CD4-positive, alpha-beta memory T cell (primary cell): ENCODE measurements at regions not wholly inside any gene's neighbourhood (a gene's known extent, or its start where the extent isn't known, plus 50 kb on each side); places are given as distances from the start of the nearest gene placed in this dataset.

Experiments used
- CTCF ChIA-PET: fragments of 350-600 bp; sonication (Branson Sonifier 250); formaldehyde crosslinking; loops from one replicate; lab custom pipeline; 2021; ENCODE audit warnings: inconsistent platforms; ENCODE audit not compliant: partially characterized antibody; lab: Charles Lee
- POLR2A ChIA-PET: fragments of 350-600 bp; sonication (Branson Sonifier 250); formaldehyde crosslinking; loops from one replicate; lab custom pipeline; 2021; ENCODE audit not compliant: partially characterized antibody; lab: Charles Lee
- DNase-seq, 5 donors: peaks; one replicate each; pipeline versions ENCODE4 v3.0.0 to v3.0.0-alpha.2; 2020 to 2022; ENCODE audit warnings: mixed read lengths in 1 of 5
- H3K27ac ChIP-seq: one replicate; pipeline ENCODE4 v1.7.0; 2013; ENCODE audit warnings: low read depth, low read length
- H3K27me3 ChIP-seq: 2 replicates; pipeline ENCODE4 v1.7.0; 2013; ENCODE audit warnings: mild to moderate bottlenecking, low read length, moderate library complexity; ENCODE audit not compliant: insufficient read depth
- H3K36me3 ChIP-seq: 2 replicates; pipeline ENCODE4 v1.7.0; 2013; ENCODE audit warnings: mild to moderate bottlenecking, low read length, moderate library complexity; ENCODE audit not compliant: insufficient read depth
- H3K4me1 ChIP-seq: 2 replicates; pipeline ENCODE4 v1.7.0; 2013; ENCODE audit warnings: mild to moderate bottlenecking, low read length, moderate library complexity; ENCODE audit not compliant: insufficient read depth
- H3K4me3 ChIP-seq, 2 donors: one replicate each; pipeline ENCODE4 v1.7.0; 2013; ENCODE audit warnings: low read length in 2 of 2, mild to moderate bottlenecking in 1 of 2
- H3K9me3 ChIP-seq, 2 donors: one replicate each; pipeline ENCODE4 v1.7.0; 2013; ENCODE audit warnings: low read length in 2 of 2, control low read depth in 1 of 2; ENCODE audit not compliant: control insufficient read depth in 1 of 2
- H3K27ac Mint-ChIP-seq, 7 donors: one replicate each; pipeline ENCODE4 v1.8.0; 2020 to 2021; ENCODE audit warnings: mixed read lengths in 7 of 7, mild to moderate bottlenecking in 6 of 7, inconsistent platforms in 3 of 7, moderate library complexity in 3 of 7
- H3K27me3 Mint-ChIP-seq, 2 donors: one replicate each; pipeline ENCODE4 v1.8.0; 2020 to 2021; ENCODE audit warnings: mixed read lengths in 2 of 2
- H3K36me3 Mint-ChIP-seq, 2 donors: one replicate each; pipeline ENCODE4 v1.8.0; 2020 to 2021; ENCODE audit warnings: mixed read lengths in 2 of 2, inconsistent platforms in 1 of 2, mild to moderate bottlenecking in 1 of 2
- H3K4me1 Mint-ChIP-seq, 4 donors: one replicate each; pipeline ENCODE4 v1.8.0; 2020 to 2021; ENCODE audit warnings: mixed read lengths in 4 of 4, mild to moderate bottlenecking in 1 of 4
- H3K4me3 Mint-ChIP-seq, 8 donors: one replicate each; pipeline ENCODE4 v1.8.0; 2020 to 2021; ENCODE audit warnings: mixed read lengths in 8 of 8, mild to moderate bottlenecking in 7 of 8, moderate library complexity in 6 of 8, inconsistent platforms in 3 of 8
- H3K9me3 Mint-ChIP-seq, 8 donors: one replicate each; pipeline ENCODE4 v1.8.0; 2020 to 2021; ENCODE audit warnings: mixed read lengths in 8 of 8, mild to moderate bottlenecking in 5 of 8, inconsistent platforms in 3 of 8, moderate library complexity in 1 of 8
- intact Hi-C: fragments of 100-400 bp; cut with micrococcal nuclease; formaldehyde crosslinking; loops from one replicate; pipeline ENCODE4 v1.15.1; 2023

DNA sequence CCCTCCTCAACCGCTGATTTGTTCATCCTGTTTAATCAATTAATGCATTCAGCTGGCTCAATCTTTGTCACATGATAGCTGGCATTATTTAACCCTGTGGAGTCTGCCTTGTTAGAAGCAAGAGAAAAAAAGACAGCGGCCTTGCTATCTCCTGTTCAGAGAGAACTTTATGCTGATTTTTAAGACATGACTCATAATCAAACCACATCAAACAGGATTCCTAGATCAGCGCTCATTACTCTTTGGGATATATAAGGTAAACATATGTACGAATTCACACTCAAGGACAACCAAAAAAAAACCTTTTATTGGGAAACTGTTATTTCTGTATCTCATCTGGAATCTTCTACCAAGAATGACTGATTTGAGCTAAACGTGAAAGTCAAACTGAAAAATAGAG is 195.1 kb downstream of the C1D start:
- H3K9me3 Mint-ChIP-seq = peaks cover 0 to 3% (median 0%) of the 10 kb centered on the region in 8 donors
- Histone ChIP-seq H3K4me3 (no peak overlapping the region), H3K27me3 (no peaks in the 10 kb centered on the region), H3K36me3 (no peaks in the 10 kb centered on the region), H3K27ac (no peak overlapping the region), H3K9me3 (no peaks in the 10 kb centered on the region), H3K4me1 (no peaks in the 10 kb centered on the region)
- intact Hi-C loops = no loop called here
- no peak overlapping the region for H3K4me3 Mint-ChIP-seq
- no peak overlapping the region for H3K27ac Mint-ChIP-seq
- no peaks in the 10 kb centered on the region for H3K36me3 Mint-ChIP-seq
- no peaks in the 10 kb centered on the region for H3K4me1 Mint-ChIP-seq
- H3K27me3 Mint-ChIP-seq = peaks cover 3 to 8% of the 10 kb centered on the region in 2 donors
- POLR2A ChIA-PET = no interaction called here
- DNase-seq = no peak
- CTCF ChIA-PET = no interaction called here

DNA sequence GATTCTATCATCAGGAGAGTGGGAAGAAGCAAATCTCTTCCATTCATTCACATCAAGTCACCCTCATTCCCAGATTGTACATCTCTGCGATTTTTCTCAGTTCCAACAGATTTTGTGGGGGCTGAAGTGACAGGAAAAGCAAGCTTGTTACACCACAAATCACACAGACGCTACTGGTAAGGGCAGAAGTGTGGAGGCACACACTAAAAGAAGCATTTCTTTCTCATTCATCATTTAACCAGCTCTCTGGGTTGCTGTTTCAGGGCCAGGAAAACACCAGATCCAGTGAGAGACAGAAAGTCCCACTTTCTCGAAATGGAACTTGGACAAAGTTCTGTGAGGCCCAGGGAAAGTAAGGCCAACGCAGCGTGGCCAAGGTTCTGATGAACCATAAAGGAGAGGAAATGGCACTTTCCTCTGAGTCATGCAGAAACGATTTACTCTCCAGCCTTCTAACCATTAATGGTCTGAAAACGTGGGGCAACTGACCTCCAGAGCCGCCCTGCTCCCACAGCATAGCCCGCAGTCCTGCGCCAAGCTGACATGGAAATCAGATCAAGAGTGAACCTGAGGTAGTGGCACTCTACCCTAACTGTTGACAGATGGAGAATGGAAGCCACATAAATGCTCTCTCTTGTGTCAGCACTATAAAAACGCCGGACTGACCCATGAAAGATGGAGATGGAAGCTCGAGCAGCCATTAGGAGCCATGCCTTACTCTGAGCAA is 191.0 kb downstream of the C1D start:
- Mint-ChIP-seq H3K27me3 (peaks cover 3 to 7% of the 10 kb centered on the region in 2 donors), H3K4me1 (no peaks in the 10 kb centered on the region), H3K9me3 (peaks cover 0 to 6% (median 2%) of the 10 kb centered on the region in 8 donors), H3K4me3 (no peak overlapping the region), H3K36me3 (no peaks in the 10 kb centered on the region), H3K27ac (no peak overlapping the region)
- H3K9me3 ChIP-seq = no peaks in the 10 kb centered on the region
- no peak overlapping the region for H3K4me3 ChIP-seq
- intact Hi-C loops = no loop called here
- ChIA-PET POLR2A (no interaction called here), CTCF (no interaction called here)
- H3K4me1 ChIP-seq = no peaks in the 10 kb centered on the region
- no peak for DNase-seq
- H3K27me3 ChIP-seq = no peaks in the 10 kb centered on the region
- no peak overlapping the region for H3K27ac ChIP-seq
- H3K36me3 ChIP-seq = no peaks in the 10 kb centered on the region

DNA sequence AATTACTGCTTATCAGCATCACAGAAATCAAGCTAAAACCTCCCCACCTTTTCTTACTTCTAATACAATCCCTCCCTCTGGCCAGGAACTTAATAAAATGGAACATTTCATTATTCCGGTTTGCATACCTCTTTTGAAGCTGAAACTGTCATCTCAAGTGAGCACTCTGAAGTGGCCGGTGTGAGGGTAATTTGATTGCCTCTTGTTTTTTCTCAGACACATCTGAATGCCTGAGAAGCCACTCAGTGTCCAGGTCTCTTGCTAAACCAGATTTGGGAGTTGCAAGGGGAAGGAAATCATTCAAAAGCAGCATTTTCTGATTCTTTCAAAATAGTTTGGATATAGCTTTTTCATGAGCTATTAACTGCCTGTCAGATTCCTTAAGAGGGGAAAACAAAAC is 190.3 kb downstream of the C1D start:
- H3K27ac ChIP-seq = no peak overlapping the region
- H3K27me3 Mint-ChIP-seq = peaks cover 1 to 7% of the 10 kb centered on the region in 2 donors
- CTCF ChIA-PET = no interaction called here
- H3K9me3 Mint-ChIP-seq = peaks cover 0 to 6% (median 2%) of the 10 kb centered on the region in 8 donors
- no peak overlapping the region for H3K27ac Mint-ChIP-seq
- no peaks in the 10 kb centered on the region for H3K4me1 Mint-ChIP-seq
- no peaks in the 10 kb centered on the region for H3K27me3 ChIP-seq
- no peaks in the 10 kb centered on the region for H3K36me3 Mint-ChIP-seq
- H3K4me1 ChIP-seq = no peaks in the 10 kb centered on the region
- H3K4me3 ChIP-seq = no peak overlapping the region
- no peaks in the 10 kb centered on the region for H3K9me3 ChIP-seq
- no peak overlapping the region for H3K4me3 Mint-ChIP-seq
- POLR2A ChIA-PET = no interaction called here
- DNase-seq = no peak
- no peaks in the 10 kb centered on the region for H3K36me3 ChIP-seq
- intact Hi-C loops = no loop called here

DNA sequence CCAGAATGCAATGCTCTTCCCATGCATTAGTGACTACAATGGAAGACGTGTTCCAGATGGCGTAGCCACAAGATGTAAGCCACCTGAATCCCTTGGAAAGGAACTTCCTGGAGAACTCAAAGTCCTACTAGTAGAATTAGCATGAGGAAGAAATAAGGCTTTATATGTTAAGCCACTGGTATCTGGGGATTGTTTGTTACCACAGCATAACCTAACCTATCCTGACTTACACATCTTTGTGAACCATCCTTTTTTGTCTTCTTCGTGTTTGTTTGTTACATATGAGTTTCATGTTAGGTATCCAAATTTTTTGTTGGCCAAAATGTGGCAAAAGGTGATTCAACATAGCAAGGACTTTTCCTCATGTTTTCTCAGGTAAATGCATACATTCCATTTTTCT is 188.9 kb downstream of the C1D start:
- Mint-ChIP-seq H3K27me3 (peaks cover 0 to 6% of the 10 kb centered on the region in 2 donors), H3K4me1 (no peaks in the 10 kb centered on the region), H3K36me3 (no peaks in the 10 kb centered on the region), H3K27ac (no peak overlapping the region), H3K4me3 (no peak overlapping the region), H3K9me3 (peaks cover 0 to 6% (median 2%) of the 10 kb centered on the region in 8 donors)
- H3K27me3 ChIP-seq = no peaks in the 10 kb centered on the region
- intact Hi-C loops = no loop called here
- CTCF ChIA-PET = no interaction called here
- no peak for DNase-seq
- POLR2A ChIA-PET = no interaction called here
- no peaks in the 10 kb centered on the region for H3K4me1 ChIP-seq
- no peak overlapping the region for H3K27ac ChIP-seq
- H3K4me3 ChIP-seq = no peak overlapping the region
- H3K9me3 ChIP-seq = no peaks in the 10 kb centered on the region
- H3K36me3 ChIP-seq = no peaks in the 10 kb centered on the region

DNA sequence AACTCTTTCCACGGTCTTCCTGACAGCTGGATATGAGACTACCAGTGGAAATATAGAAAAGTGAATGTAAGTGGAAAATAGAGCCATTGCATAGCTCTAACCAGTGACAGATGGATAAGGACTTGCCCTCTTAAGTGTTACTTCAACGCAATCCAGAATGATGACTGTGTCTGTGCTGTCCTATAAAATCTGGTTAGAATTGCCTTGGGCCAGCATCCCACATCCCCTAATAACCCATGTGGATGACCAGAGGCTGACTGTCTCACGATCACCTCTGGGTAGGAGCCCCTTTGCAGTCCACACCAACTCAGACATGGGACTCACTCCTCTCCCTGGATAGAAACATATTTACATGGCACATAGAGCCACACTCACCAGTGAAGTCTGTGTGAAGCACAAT is 186.6 kb downstream of the C1D start:
- no peak for DNase-seq
- no peaks in the 10 kb centered on the region for H3K36me3 ChIP-seq
- H3K4me3 Mint-ChIP-seq = no peak overlapping the region
- H3K4me3 ChIP-seq = no peak overlapping the region
- intact Hi-C loops = no loop called here
- no peaks in the 10 kb centered on the region for H3K4me1 Mint-ChIP-seq
- H3K36me3 Mint-ChIP-seq = no peaks in the 10 kb centered on the region
- H3K4me1 ChIP-seq = no peaks in the 10 kb centered on the region
- H3K27me3 Mint-ChIP-seq = peaks cover 0 to under 1% of the 10 kb centered on the region in 2 donors
- ChIA-PET CTCF (no interaction called here), POLR2A (no interaction called here)
- H3K27ac Mint-ChIP-seq = no peak overlapping the region
- H3K27ac ChIP-seq = no peak overlapping the region
- no peaks in the 10 kb centered on the region for H3K27me3 ChIP-seq
- peaks cover 0 to 6% (median 0%) of the 10 kb centered on the region in 8 donors for H3K9me3 Mint-ChIP-seq
- no peaks in the 10 kb centered on the region for H3K9me3 ChIP-seq

DNA sequence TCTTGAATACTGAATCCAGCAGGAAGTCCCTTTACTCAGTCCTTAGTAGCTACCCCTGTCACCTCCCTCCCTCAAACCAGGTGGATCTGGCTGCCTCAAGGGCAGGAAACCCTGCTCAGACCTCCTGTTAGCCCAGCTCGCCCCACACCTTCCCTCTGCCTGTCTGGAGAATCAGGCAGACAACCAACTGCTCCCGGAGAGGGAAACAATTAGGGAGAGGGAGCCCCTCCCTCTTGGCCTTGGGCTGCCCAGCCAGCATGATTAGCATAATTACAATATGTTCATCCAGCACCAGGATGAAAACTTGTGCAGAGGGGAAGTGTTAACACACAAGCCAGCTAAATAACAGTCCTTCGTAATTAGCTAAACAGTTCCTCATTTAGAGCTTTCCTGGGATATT is 185.5 kb downstream of the C1D start:
- Mint-ChIP-seq H3K27me3 (peaks cover 0 to 1% of the 10 kb centered on the region in 2 donors), H3K27ac (no peak overlapping the region), H3K36me3 (no peaks in the 10 kb centered on the region), H3K4me1 (no peaks in the 10 kb centered on the region), H3K4me3 (no peak overlapping the region), H3K9me3 (peaks cover 0 to 6% (median 0%) of the 10 kb centered on the region in 8 donors)
- ChIA-PET POLR2A (no interaction called here), CTCF (interaction anchor here (0.6 kb wide), 1 partner anchor 98 kb away, joined by 4 read pairs; no protein-coding TSS in a partner anchor)
- H3K4me1 ChIP-seq = no peaks in the 10 kb centered on the region
- H3K36me3 ChIP-seq = no peaks in the 10 kb centered on the region
- H3K9me3 ChIP-seq = no peaks in the 10 kb centered on the region
- no peaks in the 10 kb centered on the region for H3K27me3 ChIP-seq
- no peak for DNase-seq
- intact Hi-C loops = no loop called here
- H3K4me3 ChIP-seq = no peak overlapping the region
- no peak overlapping the region for H3K27ac ChIP-seq

DNA sequence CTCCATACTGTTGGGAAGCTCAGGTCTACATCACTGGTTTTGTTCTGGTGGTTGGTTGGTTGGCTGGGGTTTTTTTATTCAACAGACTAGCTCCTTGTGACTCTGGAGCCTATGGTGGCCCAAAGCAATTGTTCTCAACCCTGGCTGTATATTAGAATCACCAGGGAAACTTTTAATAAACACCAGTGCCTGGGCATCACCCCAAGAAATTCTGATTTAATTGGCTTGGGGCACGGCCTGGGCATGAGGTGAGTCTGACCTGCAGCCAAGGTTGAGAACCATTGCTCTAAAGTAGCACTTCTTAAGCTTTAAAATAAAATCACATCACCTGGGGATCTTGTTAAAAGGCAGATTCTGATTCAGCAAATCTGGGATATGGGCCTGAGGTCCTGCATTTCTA is 184.1 kb downstream of the C1D start:
- Histone ChIP-seq H3K27ac (no peak overlapping the region), H3K36me3 (no peaks in the 10 kb centered on the region), H3K4me3 (no peak overlapping the region), H3K9me3 (no peaks in the 10 kb centered on the region), H3K27me3 (no peaks in the 10 kb centered on the region), H3K4me1 (no peaks in the 10 kb centered on the region)
- ChIA-PET CTCF (interaction anchor here (1.2 kb wide), 1 partner anchor 9 kb away, joined by 3 read pairs; no protein-coding TSS in a partner anchor), POLR2A (no interaction called here)
- Mint-ChIP-seq H3K27me3 (peaks cover 0 to 3% of the 10 kb centered on the region in 2 donors), H3K36me3 (no peaks in the 10 kb centered on the region), H3K27ac (no peak overlapping the region), H3K9me3 (peaks cover 0 to 6% (median 0%) of the 10 kb centered on the region in 8 donors), H3K4me3 (no peak overlapping the region), H3K4me1 (no peaks in the 10 kb centered on the region)
- DNase-seq = no peak
- intact Hi-C loops = no loop called here
